ENCODE measurements at regions not wholly inside any gene's neighbourhood (a gene's known extent, or its start where the extent isn't known, plus 50 kb on each side); places are given as distances from the start of the nearest gene placed in this dataset.

DNA sequence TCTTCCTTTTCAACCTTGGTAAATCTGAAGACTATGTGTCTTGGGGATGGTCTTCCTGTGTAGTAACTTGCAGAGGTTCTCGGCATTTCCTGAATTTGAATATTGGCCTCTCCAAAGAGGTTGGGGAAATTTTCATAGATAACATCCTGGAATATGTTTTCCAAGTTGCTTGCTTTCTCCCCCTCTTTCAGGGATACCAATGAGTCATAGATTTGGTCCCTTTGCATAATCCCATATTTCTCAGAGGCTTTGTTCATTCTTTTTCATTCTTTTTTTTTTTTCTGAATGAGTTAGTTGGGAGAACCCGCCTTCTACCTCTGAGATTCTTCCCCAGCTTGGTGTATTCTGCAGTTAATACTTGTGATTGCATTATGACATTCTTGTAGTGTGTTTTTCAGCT, 549.2 kb upstream of the AMOT start:
- TF ChIP-seq, protein P1, sequence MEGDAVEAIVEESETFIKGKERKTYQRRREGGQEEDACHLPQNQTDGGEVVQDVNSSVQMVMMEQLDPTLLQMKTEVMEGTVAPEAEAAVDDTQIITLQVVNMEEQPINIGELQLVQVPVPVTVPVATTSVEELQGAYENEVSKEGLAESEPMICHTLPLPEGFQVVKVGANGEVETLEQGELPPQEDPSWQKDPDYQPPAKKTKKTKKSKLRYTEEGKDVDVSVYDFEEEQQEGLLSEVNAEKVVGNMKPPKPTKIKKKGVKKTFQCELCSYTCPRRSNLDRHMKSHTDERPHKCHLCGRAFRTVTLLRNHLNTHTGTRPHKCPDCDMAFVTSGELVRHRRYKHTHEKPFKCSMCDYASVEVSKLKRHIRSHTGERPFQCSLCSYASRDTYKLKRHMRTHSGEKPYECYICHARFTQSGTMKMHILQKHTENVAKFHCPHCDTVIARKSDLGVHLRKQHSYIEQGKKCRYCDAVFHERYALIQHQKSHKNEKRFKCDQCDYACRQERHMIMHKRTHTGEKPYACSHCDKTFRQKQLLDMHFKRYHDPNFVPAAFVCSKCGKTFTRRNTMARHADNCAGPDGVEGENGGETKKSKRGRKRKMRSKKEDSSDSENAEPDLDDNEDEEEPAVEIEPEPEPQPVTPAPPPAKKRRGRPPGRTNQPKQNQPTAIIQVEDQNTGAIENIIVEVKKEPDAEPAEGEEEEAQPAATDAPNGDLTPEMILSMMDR (IDR thresholded peaks at IDR 0.05; ENCODE audit: insufficient read depth, low read length, poor library complexity, severe bottlenecking) = no peak
- no peak for TF ChIP-seq EZH2phosphoT487 (conservative IDR thresholded peaks at IDR 0.05; ENCODE audit: low read length)
